Islet of Langerhans (tissue), 1 donor: ENCODE measurements at regions not wholly inside any gene's neighbourhood (a gene's known extent, or its start where the extent isn't known, plus 50 kb on each side); places are given as distances from the start of the nearest gene placed in this dataset.
"Not testable (repeated sequence)": the region's sequence is repeated elsewhere in the genome, so short reads cannot be mapped to it uniquely, and the experiment has no call there.

Experiments used
- FAIRE-seq: peaks from one replicate; lab custom pipeline; 2011; peaks lifted over from hg19 to GRCh38; lab: Jason Lieb, UNC

GRCh38 chr1:204782118-204782700, 88.5 kb upstream of the NFASC start:
- no peak for FAIRE-seq

- FAIRE-seq = not testable (repeated sequence)
These were observed 85.6 kb upstream of the NFASC start for GRCh38 chr1:204785023-204785422.

GRCh38 chr1:204788470-204788869, 82.2 kb upstream of the NFASC start:
- no peak for FAIRE-seq

GRCh38 chr1:204791453-204792353, 79.0 kb upstream of the NFASC start:
- no peak for FAIRE-seq

- FAIRE-seq = no peak
These were observed 78.3 kb upstream of the NFASC start for GRCh38 chr1:204792354-204792692.

GRCh38 chr1:204793259-204793914, 77.3 kb upstream of the NFASC start:
- no peak for FAIRE-seq

GRCh38 chr1:204796886-204797285, 73.8 kb upstream of the NFASC start:
- not testable (repeated sequence) for FAIRE-seq

- FAIRE-seq = no peak
These were observed 73.3 kb upstream of the NFASC start for GRCh38 chr1:204797401-204797800.

GRCh38 chr1:204799630-204800029, 71.0 kb upstream of the NFASC start:
- no peak for FAIRE-seq

GRCh38 chr1:204801211-204801610, 69.5 kb upstream of the NFASC start:
- no peak for FAIRE-seq

GRCh38 chr1:204802401-204803175, 68.1 kb upstream of the NFASC start:
- no peak for FAIRE-seq

- no peak for FAIRE-seq
These were observed 67.1 kb upstream of the NFASC start for GRCh38 chr1:204803607-204804006.

- peak; percentile 61 for FAIRE-seq
These were observed 63.5 kb upstream of the NFASC start for GRCh38 chr1:204806943-204807687.

- FAIRE-seq = no peak
These were observed 61.2 kb upstream of the NFASC start for GRCh38 chr1:204809488-204809887.

GRCh38 chr1:204812842-204813241, 57.8 kb upstream of the NFASC start:
- FAIRE-seq = no peak

GRCh38 chr1:204813522-204813921, 57.1 kb upstream of the NFASC start:
- FAIRE-seq = no peak

GRCh38 chr1:204814166-204814884, 56.3 kb upstream of the NFASC start:
- FAIRE-seq = no peak

- no peak for FAIRE-seq
These were observed 53.3 kb upstream of the NFASC start for GRCh38 chr1:204817341-204817740.

- no peak for FAIRE-seq
These were observed 51.7 kb upstream of the NFASC start for GRCh38 chr1:204818998-204819397.

GRCh38 chr1:204819495-204819894, 51.2 kb upstream of the NFASC start:
- FAIRE-seq = peak; percentile 51
